Psoas muscle (tissue), 7 donors: ENCODE measurements at regions not wholly inside any gene's neighbourhood (a gene's known extent, or its start where the extent isn't known, plus 50 kb on each side); places are given as distances from the start of the nearest gene placed in this dataset.

ENCODE experiments used
- ATAC-seq, 4 donors: fragments of 200-7000 bp; cut with Tn5 transposase; one replicate each; pipeline ENCODE4 v1.9.1; 2020; ENCODE audit warnings: moderate library complexity in 3 of 4, mild to moderate bottlenecking in 2 of 4
- DNase-seq, 2 donors: peaks; one replicate each; pipeline ENCODE4 v3.0.0-alpha.2; 2020
- H3K27ac ChIP-seq: fragments of 200-600 bp; one replicate; pipeline ENCODE4 v1.8.0; 2022
- H3K27me3 ChIP-seq, 3 donors: fragments of 200-600 bp in 1 of 3; one replicate each; pipeline versions ENCODE4 v1.6.1 to v1.8.0; 2013 to 2022; ENCODE audit warnings: low read length in 2 of 3, mild to moderate bottlenecking in 2 of 3, moderate library complexity in 1 of 3; ENCODE audit not compliant: insufficient read depth in 3 of 3
- H3K36me3 ChIP-seq, 2 donors: fragments of 200-600 bp in 1 of 2; one replicate each; pipeline versions ENCODE4 v1.6.1 to v1.8.0; 2013 to 2022; ENCODE audit warnings: low read depth in 1 of 2, mild to moderate bottlenecking in 1 of 2, moderate library complexity in 1 of 2; ENCODE audit not compliant: insufficient read depth in 1 of 2
- H3K4me1 ChIP-seq: fragments of 200-600 bp; one replicate; pipeline ENCODE4 v1.8.0; 2022
- H3K4me3 ChIP-seq: fragments of 200-600 bp; one replicate; pipeline ENCODE4 v1.8.0; 2022; ENCODE audit warnings: mild to moderate bottlenecking
- H3K9me3 ChIP-seq: fragments of 200-600 bp; one replicate; pipeline ENCODE4 v1.8.0; 2022
- WGBS, 3 donors: extraction: QIAGEN DNeasy Blood & Tissue Kit; methylation state at CpG; one replicate each; pipeline versions ENCODE4 v1.1.6 to v1.1.7; 2013; 5-methylcytosine and 5-hydroxymethylcytosine counted together
- intact Hi-C, 2 donors: fragments of 100-400 bp; cut with DNase I; formaldehyde crosslinking; loops; one replicate each; pipeline versions ENCODE4 v1.11.0 to v1.14.2; 2022
- TF ChIP-seq, protein P1 (sequence below): fragments of 200-600 bp; IDR thresholded peaks from one replicate; pipeline ENCODE4 v1.8.0; 2022; ENCODE audit warnings: antibody characterized with exemption
- donor health status: healthy with polysubstance abuse.
- donor health status: DM: no; HTN: no; CAD: no; lungs with moderate emphysema.
- donor health status: Bipolar disorder and iron deficiency.
- donor health status: healthy.
- donor health status: DM: yes; HTN: yes; CAD: no.
- donor health status: DM: no; HTN: no; CAD: no.
- donor health status: DM: yes; HTN: yes; CAD: no.

- no peaks in the 10 kb centered on the region for H3K36me3 ChIP-seq
- 71 to 77% (median 73%) methylated on average over 2 of the region's 2 CpGs for WGBS, 3 donors
- no peaks in the 10 kb centered on the region for H3K9me3 ChIP-seq
- H3K27me3 ChIP-seq, result no peaks in the 10 kb centered on the region
- no peak for DNase-seq
- no peak overlapping the region for H3K4me3 ChIP-seq
- TF ChIP-seq, protein P1, sequence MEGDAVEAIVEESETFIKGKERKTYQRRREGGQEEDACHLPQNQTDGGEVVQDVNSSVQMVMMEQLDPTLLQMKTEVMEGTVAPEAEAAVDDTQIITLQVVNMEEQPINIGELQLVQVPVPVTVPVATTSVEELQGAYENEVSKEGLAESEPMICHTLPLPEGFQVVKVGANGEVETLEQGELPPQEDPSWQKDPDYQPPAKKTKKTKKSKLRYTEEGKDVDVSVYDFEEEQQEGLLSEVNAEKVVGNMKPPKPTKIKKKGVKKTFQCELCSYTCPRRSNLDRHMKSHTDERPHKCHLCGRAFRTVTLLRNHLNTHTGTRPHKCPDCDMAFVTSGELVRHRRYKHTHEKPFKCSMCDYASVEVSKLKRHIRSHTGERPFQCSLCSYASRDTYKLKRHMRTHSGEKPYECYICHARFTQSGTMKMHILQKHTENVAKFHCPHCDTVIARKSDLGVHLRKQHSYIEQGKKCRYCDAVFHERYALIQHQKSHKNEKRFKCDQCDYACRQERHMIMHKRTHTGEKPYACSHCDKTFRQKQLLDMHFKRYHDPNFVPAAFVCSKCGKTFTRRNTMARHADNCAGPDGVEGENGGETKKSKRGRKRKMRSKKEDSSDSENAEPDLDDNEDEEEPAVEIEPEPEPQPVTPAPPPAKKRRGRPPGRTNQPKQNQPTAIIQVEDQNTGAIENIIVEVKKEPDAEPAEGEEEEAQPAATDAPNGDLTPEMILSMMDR, result no peak
- intact Hi-C loops, result no loop called here
- no peak for ATAC-seq
- H3K4me1 ChIP-seq, result no peaks in the 10 kb centered on the region
- H3K27ac ChIP-seq, result no peak overlapping the region
Measured at GRCh38 chr14:82438436-82438835, 904.8 kb upstream of the SEL1L start.

GRCh38 chr14:82441270-82441669 lies 907.6 kb upstream of the SEL1L start:
- H3K9me3 ChIP-seq, result no peaks in the 10 kb centered on the region
- no peak overlapping the region for H3K27ac ChIP-seq
- no peaks in the 10 kb centered on the region for H3K4me1 ChIP-seq
- H3K36me3 ChIP-seq, result no peaks in the 10 kb centered on the region
- TF ChIP-seq, protein P1, result no peak
- ATAC-seq (no peak), DNase-seq (no peak)
- H3K27me3 ChIP-seq, result no peaks in the 10 kb centered on the region
- WGBS, 3 donors, result 79 to 97% (median 91%) methylated on average over 3 of the region's 3 CpGs
- intact Hi-C loops, result no loop called here
- H3K4me3 ChIP-seq, result no peak overlapping the region

GRCh38 chr14:82445810-82446570 lies 912.3 kb upstream of the SEL1L start:
- no peaks in the 10 kb centered on the region for H3K27me3 ChIP-seq
- H3K4me3 ChIP-seq, result no peak overlapping the region
- ATAC-seq (no peak), DNase-seq (no peak)
- WGBS, 3 donors, result 59 to 67% (median 61%) methylated on average over 5 of the region's 5 CpGs
- no peak overlapping the region for H3K27ac ChIP-seq
- intact Hi-C loops, result no loop called here
- H3K36me3 ChIP-seq, result no peaks in the 10 kb centered on the region
- TF ChIP-seq, protein P1, result no peak
- H3K4me1 ChIP-seq, result no peaks in the 10 kb centered on the region
- H3K9me3 ChIP-seq, result no peaks in the 10 kb centered on the region

DNA sequence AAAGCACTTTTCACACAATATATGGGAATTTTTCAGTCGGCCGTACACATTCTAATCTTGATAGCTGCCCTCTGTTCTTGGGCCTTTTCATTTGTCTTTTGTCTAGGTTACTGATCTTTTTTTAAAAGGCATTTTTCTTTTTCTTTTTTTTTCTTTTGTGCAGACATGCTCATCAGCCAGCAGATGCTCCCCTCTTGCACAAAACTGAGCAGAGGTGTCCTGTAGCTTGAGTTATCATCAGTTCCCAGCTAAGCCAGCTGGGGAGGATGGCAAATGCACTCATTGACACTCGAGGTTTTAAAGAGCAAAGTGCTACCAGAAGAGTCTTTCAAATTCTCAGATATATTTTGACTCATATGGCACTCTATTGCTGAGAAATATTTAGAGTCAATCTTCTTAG lies 913.9 kb upstream of the SEL1L start:
- H3K4me3 ChIP-seq, result no peak overlapping the region
- H3K4me1 ChIP-seq, result no peaks in the 10 kb centered on the region
- no peaks in the 10 kb centered on the region for H3K36me3 ChIP-seq
- 59 to 60% (median 60%) methylated on average over 3 of the region's 3 CpGs for WGBS, 3 donors
- no peaks in the 10 kb centered on the region for H3K9me3 ChIP-seq
- TF ChIP-seq, protein P1, result no peak
- ATAC-seq (no peak), DNase-seq (no peak)
- no peak overlapping the region for H3K27ac ChIP-seq
- H3K27me3 ChIP-seq, result no peaks in the 10 kb centered on the region
- intact Hi-C loops, result no loop called here
